Esophagus muscularis mucosa (tissue), 4 donors: ENCODE measurements at regions not wholly inside any gene's neighbourhood (a gene's known extent, or its start where the extent isn't known, plus 50 kb on each side); places are given as distances from the start of the nearest gene placed in this dataset.

ENCODE experiments used
- DNase-seq: peaks from one replicate; pipeline ENCODE4 v3.0.0-alpha.2; 2017; ENCODE audit errors: extremely low spot score
- H3K27ac ChIP-seq, 4 donors: fragments of 200-600 bp; sonication (generic); replicated peaks in 1 of 4; 1 replicate in 3 of 4; 2 replicates in 1 of 4; pipeline ENCODE4 v1.5.1; 2016 to 2019; ENCODE audit warnings: mild to moderate bottlenecking in 1 of 4
- H3K27me3 ChIP-seq, 4 donors: fragments of 200-600 bp; sonication (generic); one replicate each; pipeline versions ENCODE4 v1.5.1 to v1.6.0; 2016 to 2019
- H3K36me3 ChIP-seq, 4 donors: fragments of 200-600 bp; sonication (generic); one replicate each; pipeline ENCODE4 v1.5.1; 2016 to 2019
- H3K4me1 ChIP-seq, 4 donors: fragments of 200-600 bp; sonication (generic); one replicate each; pipeline ENCODE4 v1.5.1; 2016 to 2019
- H3K4me3 ChIP-seq, 4 donors: fragments of 200-600 bp; sonication (generic); 1 replicate in 2 of 4; 2 replicates in 2 of 4; pipeline ENCODE4 v1.5.1; 2016 to 2019; ENCODE audit warnings: mild to moderate bottlenecking in 4 of 4, moderate library complexity in 1 of 4
- H3K9me3 ChIP-seq, 4 donors: fragments of 200-600 bp; sonication (generic); 1 replicate in 3 of 4; 2 replicates in 1 of 4; pipeline ENCODE4 v1.5.1; 2016 to 2019
- CTCF ChIP-seq, 3 experiments: fragments of 200-600 bp in 2 of 3; fragments of 450-650 bp in 1 of 3; sonication (generic) in 2 of 3; IDR thresholded peaks; one replicate each; pipeline ENCODE4 v1.5.1; 2017 to 2019; ENCODE audit warnings: antibody characterized with exemption in 3 of 3, mild to moderate bottlenecking in 2 of 3, moderate library complexity in 1 of 3
- EP300 ChIP-seq: sonication (generic); formaldehyde crosslinking; IDR thresholded peaks from one replicate; pipeline ENCODE4 v1.6.1; 2017; ENCODE audit warnings: antibody characterized with exemption
- POLR2A ChIP-seq: fragments of 450-650 bp; IDR thresholded peaks from one replicate; pipeline ENCODE4 v1.6.1; 2017; ENCODE audit warnings: antibody characterized with exemption, moderate library complexity, mild to moderate bottlenecking, low read depth
- POLR2AphosphoS5 ChIP-seq, 2 donors: sonication (generic); formaldehyde crosslinking; IDR thresholded peaks; one replicate each; pipeline ENCODE4 v1.6.1; 2017; ENCODE audit warnings: antibody characterized with exemption in 2 of 2
- WGBS: methylation state at CpG from one replicate; pipeline ENCODE4 v1.1.5; 2018; 5-methylcytosine and 5-hydroxymethylcytosine counted together
- intact Hi-C: fragments of 100-400 bp; cut with DNase I; formaldehyde crosslinking; loops from one replicate; pipeline ENCODE4 v1.15.1; 2023

DNA sequence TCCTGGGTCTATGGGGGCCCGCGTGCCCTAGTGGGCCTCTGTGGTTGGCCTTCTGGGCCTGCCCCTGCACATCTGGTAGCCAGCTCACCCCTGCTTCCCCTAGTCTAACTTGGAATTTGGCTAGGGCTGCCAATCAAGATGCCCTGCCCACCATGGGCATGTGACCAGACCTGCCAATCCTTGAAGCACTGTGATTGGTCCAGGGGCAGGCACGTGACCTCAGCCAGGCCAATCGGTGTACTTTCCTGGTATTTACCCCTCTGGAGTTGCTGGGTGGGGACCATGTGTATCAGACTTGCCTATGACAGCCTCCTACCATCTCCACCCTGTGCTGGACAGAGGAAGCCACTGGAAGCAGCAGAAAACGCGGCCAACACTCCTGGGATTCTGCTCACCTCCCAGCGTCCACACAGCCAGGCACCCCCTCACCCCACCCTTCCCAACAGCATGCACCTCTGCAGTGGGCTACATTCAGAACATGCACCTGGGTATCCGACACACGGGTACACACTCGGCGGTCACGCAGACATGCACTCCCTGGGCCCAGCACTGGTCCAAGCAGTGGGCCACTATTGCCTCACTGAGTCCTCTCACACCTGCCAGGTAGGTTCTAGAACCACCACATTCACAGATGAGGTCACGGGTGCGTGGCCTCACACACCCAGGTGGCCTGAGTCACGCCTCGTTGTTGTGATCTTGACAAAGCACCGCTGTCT is 96.9 kb downstream of the RBFOX3 start:
- WGBS: 95% methylated on average over 10 of the region's 17 CpGs
- H3K27me3 ChIP-seq: peaks cover 0 to 35% (median 0%) of the 10 kb centered on the region in 4 donors

GRCh38 chr17:79513206-79513605 is 97.6 kb downstream of the RBFOX3 start:
- Histone ChIP-seq H3K27ac (no peak overlapping the region), H3K36me3 (no peaks in the 10 kb centered on the region), H3K4me3 (no peak overlapping the region), H3K27me3 (peaks cover 0 to 35% (median 0%) of the 10 kb centered on the region in 4 donors), H3K4me1 (no peaks in the 10 kb centered on the region), H3K9me3 (no peaks in the 10 kb centered on the region)
- TF ChIP-seq EP300 (no peak), POLR2A (no peak), POLR2AphosphoS5 (IDR thresholded peaks at IDR 0.05) (no peak), CTCF (IDR thresholded peaks at IDR 0.05) (no peak)
- no CpG with 5 or more reads among the region's 4 CpGs for WGBS
- DNase-seq: no peak
- intact Hi-C loops: no loop called here

More for the DNA sequence above, 96.9 kb downstream of the RBFOX3 start:
- intact Hi-C loops: no loop called here
- H3K4me3 ChIP-seq: no peak overlapping the region
- peaks cover 0 to 3% (median 0%) of the 10 kb centered on the region in 4 donors for H3K4me1 ChIP-seq
- no peaks in the 10 kb centered on the region for H3K36me3 ChIP-seq
- TF ChIP-seq POLR2A (no peak), CTCF (IDR thresholded peaks at IDR 0.05) (no peak), POLR2AphosphoS5 (IDR thresholded peaks at IDR 0.05) (no peak), EP300 (no peak)
- no peaks in the 10 kb centered on the region for H3K9me3 ChIP-seq
- H3K27ac ChIP-seq: no peak overlapping the region
- DNase-seq: no peak

DNA sequence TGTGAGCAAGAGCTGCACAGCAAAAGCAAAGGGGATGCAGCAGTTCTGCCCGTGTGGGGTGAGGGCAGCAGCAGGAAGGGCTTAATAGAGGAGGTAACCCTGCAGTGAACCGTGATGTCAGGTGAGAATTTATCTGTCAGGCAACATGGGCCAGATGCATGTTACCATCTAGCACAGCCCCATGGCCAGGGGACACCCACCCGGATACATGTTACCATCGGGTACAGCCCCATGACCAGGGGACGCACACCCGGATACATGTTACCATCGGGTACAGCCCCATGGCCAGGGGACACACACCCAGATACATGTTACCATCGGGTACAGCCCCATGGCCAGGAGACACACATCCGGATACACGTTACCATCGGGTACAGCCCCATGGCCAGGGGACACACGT is 99.4 kb downstream of the RBFOX3 start:
- no peak for DNase-seq
- H3K36me3 ChIP-seq: no peaks in the 10 kb centered on the region
- H3K9me3 ChIP-seq: no peaks in the 10 kb centered on the region
- no peak overlapping the region for H3K4me3 ChIP-seq
- TF ChIP-seq CTCF (IDR thresholded peaks at IDR 0.05) (no peak), POLR2A (no peak), POLR2AphosphoS5 (IDR thresholded peaks at IDR 0.05) (no peak), EP300 (no peak)
- peaks cover 0 to 40% (median 0%) of the 10 kb centered on the region in 4 donors for H3K27me3 ChIP-seq
- no peak overlapping the region for H3K27ac ChIP-seq
- WGBS: 84% methylated on average over 10 of the region's 12 CpGs
- no peaks in the 10 kb centered on the region for H3K4me1 ChIP-seq
- intact Hi-C loops: no loop called here

GRCh38 chr17:79510071-79510470 is 100.8 kb downstream of the RBFOX3 start:
- H3K36me3 ChIP-seq: no peaks in the 10 kb centered on the region
- 91% methylated on average over 14 of the region's 18 CpGs for WGBS
- H3K27me3 ChIP-seq: peaks cover 0 to 40% (median 0%) of the 10 kb centered on the region in 4 donors
- no peaks in the 10 kb centered on the region for H3K9me3 ChIP-seq
- no peak overlapping the region for H3K27ac ChIP-seq
- no peaks in the 10 kb centered on the region for H3K4me1 ChIP-seq
- intact Hi-C loops: no loop called here
- H3K4me3 ChIP-seq: no peak overlapping the region
- DNase-seq: no peak
- no peak for TF ChIP-seq EP300
- no peak for TF ChIP-seq POLR2A
- TF ChIP-seq POLR2AphosphoS5 (IDR thresholded peaks at IDR 0.05): no peak
- TF ChIP-seq CTCF (IDR thresholded peaks at IDR 0.05): no peak

DNA sequence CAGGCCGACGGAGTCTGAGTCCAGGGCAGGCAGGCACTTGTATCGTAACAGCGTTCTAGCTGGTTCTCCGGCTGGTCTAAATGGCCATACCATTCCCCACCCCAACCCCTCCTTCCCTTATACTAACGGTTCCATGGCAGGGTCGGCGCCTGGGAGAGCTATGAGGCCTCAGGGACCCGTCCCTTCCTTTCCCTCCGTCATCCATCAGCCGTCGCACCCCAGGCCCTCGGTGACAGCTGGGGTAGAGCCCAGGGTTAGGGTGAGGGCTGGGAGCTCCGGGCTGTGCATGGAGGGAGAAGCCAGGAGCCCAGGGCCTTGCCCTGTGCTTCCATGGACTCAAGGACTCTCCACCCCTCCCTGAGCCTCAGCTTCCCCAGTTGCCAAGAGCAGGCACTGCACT is 101.4 kb downstream of the RBFOX3 start:
- peaks cover 0 to 41% (median 0%) of the 10 kb centered on the region in 4 donors for H3K27me3 ChIP-seq
- H3K27ac ChIP-seq: no peak overlapping the region
- no peak for DNase-seq
- intact Hi-C loops: no loop called here
- H3K36me3 ChIP-seq: no peaks in the 10 kb centered on the region
- TF ChIP-seq POLR2A: no peak
- no peak for TF ChIP-seq POLR2AphosphoS5 (IDR thresholded peaks at IDR 0.05)
- no peak for TF ChIP-seq EP300
- no peak for TF ChIP-seq CTCF (IDR thresholded peaks at IDR 0.05)
- H3K4me3 ChIP-seq: no peak overlapping the region
- H3K4me1 ChIP-seq: no peaks in the 10 kb centered on the region
- 67% methylated on average over 14 of the region's 14 CpGs for WGBS
- H3K9me3 ChIP-seq: no peaks in the 10 kb centered on the region
